ENCODE measurements at regions not wholly inside any gene's neighbourhood (a gene's known extent, or its start where the extent isn't known, plus 50 kb on each side); places are given as distances from the start of the nearest gene placed in this dataset.
"Not testable (repeated sequence)": the region's sequence is repeated elsewhere in the genome, so short reads cannot be mapped to it uniquely, and the experiment has no call there.

- DNase-seq (ENCODE audit: insufficient read length, low spot score) (no peak), FAIRE-seq (no peak)
These were observed 108.3 kb upstream of the FRMD4B start for GRCh38 chr3:69494185-69494584.

GRCh38 chr3:69493157-69493556, 107.3 kb upstream of the FRMD4B start:
- DNase-seq (ENCODE audit: insufficient read length, low spot score) (no peak), FAIRE-seq (no peak)

- no peak for FAIRE-seq
- DNase-seq (ENCODE audit: insufficient read length, low spot score): no peak
These were observed 106.1 kb upstream of the FRMD4B start for GRCh38 chr3:69491975-69492374.

GRCh38 chr3:69490971-69491370, 105.1 kb upstream of the FRMD4B start:
- DNase-seq (ENCODE audit: insufficient read length, low spot score) (no peak), FAIRE-seq (no peak)

GRCh38 chr3:69490235-69490634, 104.3 kb upstream of the FRMD4B start:
- FAIRE-seq: no peak

GRCh38 chr3:69488026-69488425, 102.1 kb upstream of the FRMD4B start:
- DNase-seq (ENCODE audit: insufficient read length, low spot score) (no peak), FAIRE-seq (no peak)

More at GRCh38 chr3:69490235-69490634, 104.3 kb upstream of the FRMD4B start:
- no peak for DNase-seq (ENCODE audit: insufficient read length, low spot score)

GRCh38 chr3:69485489-69485888, 99.6 kb upstream of the FRMD4B start:
- FAIRE-seq (no peak), DNase-seq (ENCODE audit: insufficient read length, low spot score) (no peak)

- FAIRE-seq: no peak
- DNase-seq (ENCODE audit: insufficient read length, low spot score): no peak
These were observed 98.9 kb upstream of the FRMD4B start for GRCh38 chr3:69484507-69485393.

GRCh38 chr3:69483449-69483848, 97.6 kb upstream of the FRMD4B start:
- FAIRE-seq (no peak), DNase-seq (ENCODE audit: insufficient read length, low spot score) (no peak)

- FAIRE-seq; DNase-seq (ENCODE audit: insufficient read length, low spot score): not testable (repeated sequence)
These were observed 95.1 kb upstream of the FRMD4B start for GRCh38 chr3:69480986-69481385.

GRCh38 chr3:69474186-69474585, 88.3 kb upstream of the FRMD4B start:
- FAIRE-seq (no peak), DNase-seq (ENCODE audit: insufficient read length, low spot score) (no peak)

- FAIRE-seq: no peak
These were observed 86.2 kb upstream of the FRMD4B start for GRCh38 chr3:69472093-69472492.

GRCh38 chr3:69463531-69463930, 77.6 kb upstream of the FRMD4B start:
- no peak for FAIRE-seq
- no peak for DNase-seq (ENCODE audit: insufficient read length, low spot score)

More at GRCh38 chr3:69472093-69472492, 86.2 kb upstream of the FRMD4B start:
- DNase-seq (ENCODE audit: insufficient read length, low spot score): no peak

- no peak for DNase-seq (ENCODE audit: insufficient read length, low spot score)
- no peak for FAIRE-seq
These were observed 76.9 kb upstream of the FRMD4B start for GRCh38 chr3:69462826-69463100.

GRCh38 chr3:69462022-69462825, 76.3 kb upstream of the FRMD4B start:
- FAIRE-seq (no peak), DNase-seq (ENCODE audit: insufficient read length, low spot score) (no peak)

GRCh38 chr3:69460034-69460433, 74.1 kb upstream of the FRMD4B start:
- DNase-seq (ENCODE audit: insufficient read length, low spot score) (no peak), FAIRE-seq (no peak)

GRCh38 chr3:69458803-69459365, 73.0 kb upstream of the FRMD4B start:
- FAIRE-seq: no peak
- no peak for DNase-seq (ENCODE audit: insufficient read length, low spot score)

- DNase-seq (ENCODE audit: insufficient read length, low spot score) (no peak), FAIRE-seq (no peak)
These were observed 70.7 kb upstream of the FRMD4B start for GRCh38 chr3:69456631-69457030.

GRCh38 chr3:69454204-69454787, 68.4 kb upstream of the FRMD4B start:
- no peak for DNase-seq (ENCODE audit: insufficient read length, low spot score)
- FAIRE-seq: no peak

- FAIRE-seq: no peak
- DNase-seq (ENCODE audit: insufficient read length, low spot score): no peak
These were observed 66.4 kb upstream of the FRMD4B start for GRCh38 chr3:69452295-69452694.

GRCh38 chr3:69451594-69451993, 65.7 kb upstream of the FRMD4B start:
- FAIRE-seq: no peak
- no peak for DNase-seq (ENCODE audit: insufficient read length, low spot score)
